ENCODE measurements at regions not wholly inside any gene's neighbourhood (a gene's known extent, or its start where the extent isn't known, plus 50 kb on each side); places are given as distances from the start of the nearest gene placed in this dataset.

DNA sequence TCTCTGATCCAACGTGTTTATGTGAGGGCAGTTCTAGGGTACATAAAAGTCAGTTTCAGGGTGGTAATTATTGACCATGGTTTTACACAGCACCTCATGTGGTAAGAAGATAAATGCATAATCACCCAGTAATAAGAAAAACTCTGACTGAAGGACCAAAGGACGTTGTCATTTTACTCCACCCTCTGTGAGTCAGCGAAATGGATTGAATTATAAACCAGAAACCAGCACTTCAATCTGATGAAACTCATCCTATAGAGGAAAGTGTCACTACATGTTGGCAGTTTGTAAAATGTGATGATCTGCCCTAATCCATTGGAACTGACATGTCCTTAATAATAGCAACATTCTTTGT, 406.8 kb downstream of the KLF5 start:
- Mint-ChIP-seq H3K9me3 (ENCODE audit: low read depth) (peaks cover 12% of the 10 kb centered on the region), H3K4me1 (ENCODE audit: low read depth) (peaks cover 13% of the 10 kb centered on the region), H3K4me3 (ENCODE audit: unreplicated experiment) (no peak overlapping the region), H3K27me3 (ENCODE audit: low read depth) (peaks cover 2% of the 10 kb centered on the region), H3K36me3 (ENCODE audit: low read depth) (no peaks in the 10 kb centered on the region), H3K27ac (ENCODE audit: unreplicated experiment) (no peak overlapping the region)
- no peak for DNase-seq (ENCODE audit: low spot score)
- TF ChIP-seq, protein P1, sequence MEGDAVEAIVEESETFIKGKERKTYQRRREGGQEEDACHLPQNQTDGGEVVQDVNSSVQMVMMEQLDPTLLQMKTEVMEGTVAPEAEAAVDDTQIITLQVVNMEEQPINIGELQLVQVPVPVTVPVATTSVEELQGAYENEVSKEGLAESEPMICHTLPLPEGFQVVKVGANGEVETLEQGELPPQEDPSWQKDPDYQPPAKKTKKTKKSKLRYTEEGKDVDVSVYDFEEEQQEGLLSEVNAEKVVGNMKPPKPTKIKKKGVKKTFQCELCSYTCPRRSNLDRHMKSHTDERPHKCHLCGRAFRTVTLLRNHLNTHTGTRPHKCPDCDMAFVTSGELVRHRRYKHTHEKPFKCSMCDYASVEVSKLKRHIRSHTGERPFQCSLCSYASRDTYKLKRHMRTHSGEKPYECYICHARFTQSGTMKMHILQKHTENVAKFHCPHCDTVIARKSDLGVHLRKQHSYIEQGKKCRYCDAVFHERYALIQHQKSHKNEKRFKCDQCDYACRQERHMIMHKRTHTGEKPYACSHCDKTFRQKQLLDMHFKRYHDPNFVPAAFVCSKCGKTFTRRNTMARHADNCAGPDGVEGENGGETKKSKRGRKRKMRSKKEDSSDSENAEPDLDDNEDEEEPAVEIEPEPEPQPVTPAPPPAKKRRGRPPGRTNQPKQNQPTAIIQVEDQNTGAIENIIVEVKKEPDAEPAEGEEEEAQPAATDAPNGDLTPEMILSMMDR (IDR thresholded peaks at IDR 0.05): no peak

DNA sequence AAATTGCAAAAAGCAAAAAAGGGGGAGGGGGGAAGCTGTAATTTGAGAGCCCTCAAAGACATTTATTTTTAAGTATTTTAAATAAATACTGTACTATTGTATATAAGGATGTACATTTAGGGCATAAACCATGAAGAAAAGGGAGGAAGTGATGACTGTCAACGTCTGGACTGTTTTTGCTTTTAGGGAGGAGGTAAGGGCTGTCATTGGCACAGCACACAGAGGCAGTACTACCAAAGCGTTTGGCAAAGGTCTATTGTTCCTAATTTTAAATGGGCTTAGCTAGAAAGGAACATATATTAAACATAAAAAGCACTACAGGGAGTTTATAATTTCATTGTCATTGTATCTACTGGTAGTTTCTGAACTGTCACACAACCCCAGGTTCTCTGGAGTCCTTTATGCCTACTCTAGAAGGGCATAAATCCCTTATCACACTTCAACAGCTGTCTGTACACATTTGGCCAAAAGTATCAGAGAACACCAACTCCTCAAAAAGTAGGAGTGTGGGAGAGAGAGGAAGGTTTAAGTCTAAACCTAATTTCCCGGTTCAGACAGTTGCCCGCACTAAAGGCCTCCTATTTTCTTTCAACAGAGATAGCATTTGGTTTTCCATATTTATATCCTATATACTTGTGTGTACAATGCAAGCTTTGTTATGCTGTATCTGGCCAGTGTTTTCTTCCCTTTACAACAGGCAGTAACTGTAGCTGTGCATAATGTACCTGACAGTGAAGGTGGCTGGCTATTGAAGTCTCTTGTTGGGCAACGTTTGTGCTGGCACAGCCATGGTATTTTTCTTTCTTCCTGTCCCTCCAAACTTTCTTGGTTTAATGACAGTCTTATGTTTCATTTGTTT, 406.2 kb downstream of the KLF5 start:
- DNase-seq (ENCODE audit: low spot score): no peak
- Mint-ChIP-seq H3K27ac (ENCODE audit: unreplicated experiment) (no peak overlapping the region), H3K4me3 (ENCODE audit: unreplicated experiment) (no peak overlapping the region), H3K36me3 (ENCODE audit: low read depth) (no peaks in the 10 kb centered on the region), H3K27me3 (ENCODE audit: low read depth) (peaks cover 2% of the 10 kb centered on the region), H3K4me1 (ENCODE audit: low read depth) (peaks cover 13% of the 10 kb centered on the region), H3K9me3 (ENCODE audit: low read depth) (peaks cover 11% of the 10 kb centered on the region)
- TF ChIP-seq, protein P1 (IDR thresholded peaks at IDR 0.05): no peak

- TF ChIP-seq, protein P1 (IDR thresholded peaks at IDR 0.05): no peak
- Mint-ChIP-seq H3K27me3 (ENCODE audit: low read depth) (peaks cover 2% of the 10 kb centered on the region), H3K9me3 (ENCODE audit: low read depth) (peaks cover 3% of the 10 kb centered on the region), H3K27ac (ENCODE audit: unreplicated experiment) (no peak overlapping the region), H3K4me1 (ENCODE audit: low read depth) (peaks cover 10% of the 10 kb centered on the region), H3K4me3 (ENCODE audit: unreplicated experiment) (no peak overlapping the region), H3K36me3 (ENCODE audit: low read depth) (no peaks in the 10 kb centered on the region)
- no peak for DNase-seq (ENCODE audit: low spot score)
Observed at GRCh38 chr13:73462241-73462640, 403.4 kb downstream of the KLF5 start.

DNA sequence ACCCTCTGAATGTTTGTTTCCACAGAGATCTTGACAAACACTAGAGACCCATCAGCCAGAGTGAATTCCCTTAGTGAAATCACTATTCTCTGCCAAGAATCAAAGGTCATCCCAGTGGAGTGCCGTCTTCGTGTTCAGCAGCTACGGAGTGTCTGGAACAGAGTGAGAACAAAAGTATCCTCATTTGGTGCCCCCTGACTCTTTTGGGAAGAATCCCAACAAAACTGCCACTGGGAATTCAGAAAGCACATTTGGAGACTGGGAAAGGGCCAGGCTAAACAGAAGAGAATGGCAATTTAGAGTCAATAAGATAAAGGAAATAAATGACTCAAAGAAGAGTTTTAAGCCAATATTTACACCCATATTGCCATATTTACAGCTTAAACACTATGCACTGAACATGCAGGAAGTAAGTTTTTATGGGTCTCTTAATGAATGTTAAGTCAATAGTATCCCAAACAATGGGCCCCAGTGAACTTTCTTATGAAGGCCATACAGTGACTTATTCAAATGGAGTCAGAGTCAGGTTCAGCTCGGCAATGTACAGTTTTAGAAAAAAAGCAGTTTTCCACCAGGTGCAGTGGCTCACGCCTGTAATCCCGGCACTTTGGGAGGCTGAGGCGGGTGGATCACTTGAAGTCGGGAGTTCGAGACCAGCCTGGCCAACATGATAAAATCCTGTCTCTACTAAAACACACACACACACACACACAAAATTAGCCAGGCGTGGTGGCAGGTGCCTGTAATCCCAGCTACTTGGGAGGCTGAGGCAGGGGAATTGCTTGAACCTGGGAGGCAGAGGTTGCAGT, 392.6 kb downstream of the KLF5 start:
- Mint-ChIP-seq H3K36me3 (ENCODE audit: low read depth) (peaks cover 3% of the 10 kb centered on the region), H3K4me1 (ENCODE audit: low read depth) (peaks cover 9% of the 10 kb centered on the region), H3K9me3 (ENCODE audit: low read depth) (peaks cover 11% of the 10 kb centered on the region), H3K27me3 (ENCODE audit: low read depth) (peaks cover 6% of the 10 kb centered on the region), H3K27ac (ENCODE audit: unreplicated experiment) (no peak overlapping the region), H3K4me3 (ENCODE audit: unreplicated experiment) (no peak overlapping the region)
- DNase-seq (ENCODE audit: low spot score): no peak
- TF ChIP-seq, protein P1 (IDR thresholded peaks at IDR 0.05): no peak

DNA sequence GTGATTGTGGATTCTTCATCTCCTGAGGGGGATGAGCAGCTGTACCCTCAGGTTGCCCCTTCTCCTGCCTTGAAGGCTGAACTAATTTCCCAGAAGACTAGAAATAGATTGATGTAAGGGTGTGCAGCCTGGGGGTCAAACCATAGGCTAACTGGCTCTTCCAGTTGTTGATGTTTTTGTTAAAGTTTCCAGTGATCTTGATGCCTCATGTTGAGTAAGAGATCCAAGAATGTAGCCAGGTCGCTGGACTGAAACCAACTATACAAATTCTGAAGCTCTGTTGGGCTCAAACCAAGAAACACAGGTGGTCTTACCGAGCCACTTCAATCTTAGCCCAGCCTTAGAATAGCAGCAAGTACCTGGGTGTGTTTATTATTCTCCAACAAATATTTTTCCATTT, 391.8 kb downstream of the KLF5 start:
- no peak overlapping the region for H3K4me3 Mint-ChIP-seq (ENCODE audit: unreplicated experiment)
- no peak for DNase-seq (ENCODE audit: low spot score)
- TF ChIP-seq, protein P1 (IDR thresholded peaks at IDR 0.05): no peak
- H3K4me1 Mint-ChIP-seq (ENCODE audit: low read depth): peaks cover 9% of the 10 kb centered on the region
- H3K36me3 Mint-ChIP-seq (ENCODE audit: low read depth): no peaks in the 10 kb centered on the region
- H3K27me3 Mint-ChIP-seq (ENCODE audit: low read depth): no peaks in the 10 kb centered on the region
- peaks cover 11% of the 10 kb centered on the region for H3K9me3 Mint-ChIP-seq (ENCODE audit: low read depth)
- H3K27ac Mint-ChIP-seq (ENCODE audit: unreplicated experiment): no peak overlapping the region

All from chondrocyte (in vitro differentiated cells).